H1 (cell line): ENCODE measurements at regions not wholly inside any gene's neighbourhood (a gene's known extent, or its start where the extent isn't known, plus 50 kb on each side); places are given as distances from the start of the nearest gene placed in this dataset.

Experiments used
- CTCF ChIA-PET: fragments of 300-600 bp; sonication (Branson Sonifier 250); formaldehyde crosslinking; loops from one replicate; lab custom pipeline; 2021; ENCODE audit not compliant: partially characterized antibody; lab: Charles Lee
- POLR2A ChIA-PET: fragments of 300-600 bp; sonication (Branson Sonifier 250); formaldehyde crosslinking; loops from one replicate; lab custom pipeline; 2021; ENCODE audit warnings: inconsistent platforms; ENCODE audit not compliant: partially characterized antibody; lab: Charles Lee
- DNase-seq, 2 experiments: peaks; one replicate each; pipeline versions ENCODE4 v3.0.0 to v3.0.0-alpha.2; 2010 to 2022; ENCODE audit warnings: low spot score in 2 of 2, low read depth in 1 of 2, mixed read lengths in 1 of 2
- FAIRE-seq: peaks from 2 replicates; lab custom pipeline; 2011; peaks lifted over from hg19 to GRCh38; lab: Jason Lieb, UNC
- H2AFZ ChIP-seq: 2 replicates; pipeline ENCODE4 v1.8.1; 2012; ENCODE audit warnings: low read length, inconsistent platforms
- H2AK5ac ChIP-seq: 2 replicates; pipeline ENCODE4 v1.6.1; 2013; ENCODE audit warnings: low read depth, low read length
- H2BK120ac ChIP-seq: replicated peaks from 2 replicates; pipeline ENCODE3; 2013; ENCODE audit warnings: low read depth, low read length, inconsistent platforms
- H2BK12ac ChIP-seq: 2 replicates; pipeline ENCODE4 v1.6.1; 2013; ENCODE audit warnings: low read depth, low read length
- H2BK15ac ChIP-seq: 2 replicates; pipeline ENCODE4 v1.6.1; 2013; ENCODE audit warnings: low read length
- H2BK20ac ChIP-seq: 2 replicates; pipeline ENCODE4 v1.6.1; 2013; ENCODE audit warnings: low read length
- H2BK5ac ChIP-seq: 2 replicates; pipeline ENCODE4 v1.6.1; 2013; ENCODE audit warnings: low read depth, low read length
- H3K14ac ChIP-seq: 2 replicates; pipeline ENCODE4 v1.6.1; 2013; ENCODE audit warnings: inconsistent platforms; ENCODE audit not compliant: insufficient read length
- H3K18ac ChIP-seq: 2 replicates; pipeline ENCODE4 v1.6.1; 2013; ENCODE audit warnings: low read length; ENCODE audit errors: extremely low read depth
- H3K23ac ChIP-seq: 2 replicates; pipeline ENCODE4 v1.6.1; 2013; ENCODE audit warnings: inconsistent platforms; ENCODE audit not compliant: insufficient read length
- H3K23me2 ChIP-seq: 2 replicates; pipeline ENCODE4 v1.6.1; 2013; ENCODE audit warnings: low read depth, low read length
- H3K27ac ChIP-seq: 2 replicates; pipeline ENCODE4 v1.6.1; 2011; ENCODE audit warnings: low read depth, low read length, inconsistent platforms
- H3K27me3 ChIP-seq, 4 experiments: replicated peaks in 1 of 4; 1 replicate in 1 of 4; 2 replicates in 3 of 4; pipeline versions ENCODE4 v1.6.1 to v1.8.1; 2011 to 2013; ENCODE audit warnings: low read length in 3 of 4, mild to moderate bottlenecking in 3 of 4, inconsistent platforms in 2 of 4, mixed read lengths in 2 of 4, moderate library complexity in 1 of 4; ENCODE audit not compliant: control insufficient read depth in 3 of 4, insufficient read depth in 3 of 4; ENCODE audit errors: extremely low read depth in 1 of 4
- H3K36me3 ChIP-seq, 4 experiments: 2 replicates each; pipeline versions ENCODE4 v1.6.1 to v1.8.1; 2011 to 2013; ENCODE audit warnings: mild to moderate bottlenecking in 4 of 4, low read length in 3 of 4, moderate library complexity in 2 of 4, control low read depth in 1 of 4, inconsistent platforms in 1 of 4; ENCODE audit not compliant: insufficient read depth in 4 of 4, control insufficient read depth in 2 of 4
- H3K4ac ChIP-seq: replicated peaks from 2 replicates; pipeline ENCODE3; 2013; ENCODE audit warnings: low read length, low read depth, mixed read lengths, inconsistent platforms; ENCODE audit not compliant: insufficient read length
- H3K4me1 ChIP-seq, 4 experiments: replicated peaks in 1 of 4; 1 replicate in 1 of 4; 2 replicates in 3 of 4; pipeline versions ENCODE4 v1.6.1 to v1.8.1; 2011 to 2013; ENCODE audit warnings: low read length in 3 of 4, inconsistent platforms in 2 of 4, mixed read lengths in 1 of 4; ENCODE audit not compliant: insufficient read depth in 4 of 4, control insufficient read depth in 3 of 4
- H3K4me2 ChIP-seq, 2 experiments: 2 replicates each; pipeline versions ENCODE4 v1.6.1 to v1.8.1; 2011 to 2013; ENCODE audit warnings: low read depth in 2 of 2, low read length in 2 of 2, control low read depth in 1 of 2, inconsistent platforms in 1 of 2, mild to moderate bottlenecking in 1 of 2; ENCODE audit not compliant: insufficient read depth in 1 of 2
- H3K4me3 ChIP-seq, 4 experiments: fragments of 200-600, 300-600 bp in 1 of 4; sonication (generic), shearing (Covaris generic), sonication (Bioruptor Twin) in 1 of 4; 2 replicates each; pipeline versions ENCODE4 v1.5.1 to v1.8.1; 2011 to 2016; ENCODE audit warnings: low read length in 4 of 4, low read depth in 3 of 4, control low read depth in 2 of 4, inconsistent platforms in 2 of 4, mild to moderate bottlenecking in 2 of 4, mixed read lengths in 1 of 4, moderate library complexity in 1 of 4; ENCODE audit not compliant: insufficient read depth in 2 of 4; ENCODE audit errors: extremely low read depth in 1 of 4
- H3K56ac ChIP-seq: replicated peaks from 2 replicates; pipeline ENCODE3; 2013; ENCODE audit warnings: low read depth, mild to moderate bottlenecking, mixed read lengths, low read length, inconsistent platforms; ENCODE audit not compliant: insufficient read length
- H3K79me1 ChIP-seq: 2 replicates; pipeline ENCODE4 v1.6.1; 2013; ENCODE audit warnings: low read depth, low read length, control low read depth
- H3K79me2 ChIP-seq, 2 experiments: 2 replicates each; pipeline versions ENCODE4 v1.6.1 to v1.8.1; 2012 to 2013; ENCODE audit warnings: low read length in 2 of 2, mild to moderate bottlenecking in 2 of 2, inconsistent platforms in 1 of 2; ENCODE audit not compliant: insufficient read depth in 2 of 2, control insufficient read depth in 1 of 2
- H3K9ac ChIP-seq, 4 experiments: replicated peaks in 1 of 4; 1 replicate in 1 of 4; 2 replicates in 3 of 4; pipeline versions ENCODE4 v1.6.1 to v1.8.1; 2011 to 2013; ENCODE audit warnings: low read depth in 3 of 4, low read length in 3 of 4, control low read depth in 2 of 4, mild to moderate bottlenecking in 2 of 4, moderate library complexity in 2 of 4, inconsistent platforms in 1 of 4; ENCODE audit errors: extremely low read depth in 1 of 4
- H3K9me3 ChIP-seq, 2 experiments: 2 replicates each; pipeline versions ENCODE4 v1.6.1 to v1.8.1; 2012 to 2013; ENCODE audit warnings: mild to moderate bottlenecking in 2 of 2, moderate library complexity in 2 of 2, control low read depth in 1 of 2, inconsistent platforms in 1 of 2, low read depth in 1 of 2, low read length in 1 of 2, mixed read lengths in 1 of 2; ENCODE audit not compliant: insufficient read depth in 2 of 2
- H4K20me1 ChIP-seq, 2 experiments: replicated peaks in 1 of 2; 2 replicates each; pipeline versions ENCODE3 to v1.8.1; 2011 to 2013; ENCODE audit warnings: inconsistent platforms in 2 of 2, low read length in 2 of 2, mild to moderate bottlenecking in 1 of 2; ENCODE audit not compliant: insufficient read depth in 2 of 2, control insufficient read depth in 1 of 2
- H4K5ac ChIP-seq: 2 replicates; pipeline ENCODE4 v1.6.1; 2013; ENCODE audit warnings: low read length, low read depth, mixed read lengths, inconsistent platforms; ENCODE audit not compliant: insufficient read length
- H4K8ac ChIP-seq: 2 replicates; pipeline ENCODE4 v1.8.0; 2013; ENCODE audit warnings: mild to moderate bottlenecking, moderate library complexity, low read length, inconsistent platforms; ENCODE audit not compliant: insufficient read depth; ENCODE audit errors: extremely low read depth
- H4K91ac ChIP-seq: replicated peaks from 2 replicates; pipeline ENCODE3; 2013; ENCODE audit warnings: low read length, mixed read lengths, inconsistent platforms; ENCODE audit not compliant: insufficient read length
- GTF2F1 ChIP-seq: IDR thresholded peaks from 2 replicates; pipeline ENCODE4 v1.6.1; 2012; ENCODE audit warnings: low read depth, low read length, improper control_type of control experiment, borderline replicate concordance
- HDAC2 ChIP-seq, 2 experiments: fragments of 300-600 bp in 1 of 2; sonication (generic) in 1 of 2; IDR thresholded peaks; 2 replicates each; pipeline ENCODE4 v1.6.1; 2011 to 2012; ENCODE audit warnings: low read depth in 2 of 2, low read length in 2 of 2, mild to moderate bottlenecking in 2 of 2, moderate library complexity in 2 of 2, borderline replicate concordance in 1 of 2, inconsistent platforms in 1 of 2
- RAD21 ChIP-seq, 2 experiments: IDR thresholded peaks in 1 of 2; conservative IDR thresholded peaks in 1 of 2; 2 replicates each; pipeline ENCODE4 v1.6.1; 2011; ENCODE audit warnings: low read depth in 2 of 2, low read length in 2 of 2, improper control_type of control experiment in 1 of 2, inconsistent platforms in 1 of 2, mild to moderate bottlenecking in 1 of 2, moderate library complexity in 1 of 2
- RFX5 ChIP-seq: IDR thresholded peaks from 2 replicates; pipeline ENCODE4 v1.6.1; 2011; ENCODE audit warnings: low read depth, low read length, improper control_type of control experiment, borderline replicate concordance
- USF2 ChIP-seq: IDR thresholded peaks from 2 replicates; pipeline ENCODE4 v1.6.1; 2011; ENCODE audit warnings: low read length, improper control_type of control experiment
- WGBS, 2 experiments: shearing (Covaris generic) in 1 of 2; methylation state at CpG; one replicate each; pipeline versions ENCODE4 v1.1.6 to v1.1.7; 2013 to 2015; ENCODE audit warnings: low lambda C conversion rate in 2 of 2, mixed read lengths in 2 of 2, inconsistent platforms in 1 of 2, low coverage in 1 of 2, missing lambda C conversion rate in 1 of 2; ENCODE audit not compliant: insufficient replicate concordance in 2 of 2, insufficient coverage in 1 of 2, insufficient read length in 1 of 2; ENCODE audit errors: extremely low coverage in 1 of 2, missing lambda C conversion rate in 1 of 2; 5-methylcytosine and 5-hydroxymethylcytosine counted together

- Histone ChIP-seq H3K4me2 (no peak overlapping the region), H3K4ac (no peak overlapping the region), H3K36me3 (no peaks in the 10 kb centered on the region), H4K5ac (no peak overlapping the region), H3K4me3 (no peak overlapping the region), H2BK15ac (no peak overlapping the region), H3K14ac (no peak overlapping the region), H2AK5ac (no peak overlapping the region), H3K23me2 (no peaks in the 10 kb centered on the region), H3K23ac (no peak overlapping the region), H3K27me3 (no peaks in the 10 kb centered on the region), H3K9ac (no peak overlapping the region), H4K20me1 (no peaks in the 10 kb centered on the region), H2BK120ac (no peak overlapping the region), H4K8ac (no peak overlapping the region), H3K79me2 (no peaks in the 10 kb centered on the region), H2AFZ (peak overlapping the region; percentile 69; the same call in 1 of the 2 replicates), H2BK5ac (no peak overlapping the region), H2BK20ac (no peak overlapping the region), H2BK12ac (no peak overlapping the region), H3K56ac (no peak overlapping the region), H3K9me3 (peaks cover 7 to 10% of the 10 kb centered on the region in 2 experiments; a peak in 2 of 4 replicates), H3K27ac (no peak overlapping the region), H3K79me1 (no peaks in the 10 kb centered on the region), H3K4me1 (no peaks in the 10 kb centered on the region), H4K91ac (no peak overlapping the region), H3K18ac (no peak overlapping the region)
- 94% methylated on average over 13 of the region's 13 CpGs; no CpG with 5 or more reads in 1 of the 2 experiments for WGBS, 2 experiments
- FAIRE-seq (no peak), DNase-seq (no peak)
- CTCF ChIA-PET: interaction anchor here (3.6 kb wide), 1 partner anchor 10 kb away, joined by 13 read pairs; no protein-coding TSS in a partner anchor
- POLR2A ChIA-PET: no interaction called here
- TF ChIP-seq RFX5: no peak
- TF ChIP-seq USF2: no peak
- no peak for TF ChIP-seq GTF2F1
- no peak for TF ChIP-seq HDAC2 (IDR thresholded peaks at IDR 0.05; ENCODE audit: borderline replicate concordance in 1 of 2, low read depth in 2 of 2, low read length in 2 of 2)
- TF ChIP-seq RAD21 (IDR thresholded peaks at IDR 0.05 in 1 of 2, conservative IDR thresholded peaks at IDR 0.05 in 1 of 2; ENCODE audit: low read depth in 2 of 2, low read length in 2 of 2): no peak
Observed at GRCh38 chr9:73259086-73259696, 107.5 kb downstream of the ANXA1 start.
